IMR-90 (cell line): ENCODE measurements at regions not wholly inside any gene's neighbourhood (a gene's known extent, or its start where the extent isn't known, plus 50 kb on each side); places are given as distances from the start of the nearest gene placed in this dataset.

Source experiments
- ATAC-seq: fragments of 200-7000 bp; cut with Tn5 transposase; 2 replicates; pipeline ENCODE4 v1.9.1; 2020; ENCODE audit warnings: low read depth, mild to moderate bottlenecking, moderate library complexity
- BruUV-seq: library from RNA; stranded (reverse); fragments of 400-500 nt; replicated peaks from 2 replicates; lab custom pipeline; 2021; lab: Mats Ljungman, UMichigan
- CTCF ChIA-PET: fragments of 300-600 bp; formaldehyde crosslinking; extraction: SDS; loops from one replicate; lab custom pipeline; 2021; ENCODE audit warnings: antibody characterized with exemption; lab: Yijun Ruan, JAX
- POLR2A ChIA-PET: fragments of 300-600 bp; sonication (Branson Sonifier 250); formaldehyde crosslinking; loops from one replicate; lab custom pipeline; 2022; ENCODE audit warnings: antibody characterized with exemption; ENCODE audit not compliant: unreplicated experiment; lab: Charles Lee
- DNase-seq: peaks from one replicate; pipeline ENCODE4 v3.0.0; 2013
- H2AFZ ChIP-seq: replicated peaks from 2 replicates; pipeline ENCODE3; 2013; ENCODE audit warnings: low read length, mild to moderate bottlenecking; ENCODE audit not compliant: poor library complexity
- H2AK5ac ChIP-seq: 2 replicates; pipeline ENCODE4 v1.6.1; 2013; ENCODE audit warnings: low read depth, low read length, inconsistent platforms
- H2AK9ac ChIP-seq: replicated peaks from 2 replicates; pipeline ENCODE3; 2013; ENCODE audit warnings: mild to moderate bottlenecking, low read depth, low read length, moderate library complexity; ENCODE audit not compliant: poor library complexity
- H2BK120ac ChIP-seq: 2 replicates; pipeline ENCODE4 v1.6.1; 2013; ENCODE audit warnings: low read depth, low read length, inconsistent platforms
- H2BK15ac ChIP-seq: 3 replicates; pipeline ENCODE4 v1.6.1; 2013; ENCODE audit warnings: low read depth, low read length, inconsistent platforms
- H2BK20ac ChIP-seq: 2 replicates; pipeline ENCODE4 v1.6.1; 2013; ENCODE audit warnings: low read depth, mild to moderate bottlenecking, inconsistent platforms, low read length, moderate library complexity
- H2BK5ac ChIP-seq: 2 replicates; pipeline ENCODE4 v1.6.1; 2013; ENCODE audit warnings: mild to moderate bottlenecking, low read depth, low read length, inconsistent platforms; ENCODE audit not compliant: poor library complexity, severe bottlenecking
- H3K14ac ChIP-seq: replicated peaks from 2 replicates; pipeline ENCODE4 v1.6.1; 2013; ENCODE audit warnings: low read depth, low read length, inconsistent platforms
- H3K18ac ChIP-seq: 2 replicates; pipeline ENCODE4 v1.6.1; 2013; ENCODE audit warnings: low read depth, low read length, control low read depth
- H3K23ac ChIP-seq: 2 replicates; pipeline ENCODE4 v1.6.1; 2013; ENCODE audit warnings: low read depth, low read length, inconsistent platforms
- H3K27ac ChIP-seq: 2 replicates; pipeline ENCODE4 v1.5.1; 2013; ENCODE audit warnings: mild to moderate bottlenecking, control low read depth, low read length; ENCODE audit not compliant: insufficient read depth
- H3K27me3 ChIP-seq: 2 replicates; pipeline ENCODE4 v1.6.1; 2013; ENCODE audit warnings: low read length; ENCODE audit not compliant: control insufficient read depth, insufficient read depth
- H3K36me3 ChIP-seq: 2 replicates; pipeline ENCODE4 v1.6.1; 2013; ENCODE audit warnings: low read length, mixed read lengths; ENCODE audit not compliant: control insufficient read depth, insufficient read depth
- H3K4ac ChIP-seq: 2 replicates; pipeline ENCODE4 v1.6.1; 2013; ENCODE audit warnings: low read depth, low read length, inconsistent platforms
- H3K4me1 ChIP-seq: 2 replicates; pipeline ENCODE4 v1.6.1; 2013; ENCODE audit warnings: low read length, mixed read lengths; ENCODE audit not compliant: control insufficient read depth, insufficient read depth
- H3K4me2 ChIP-seq: 2 replicates; pipeline ENCODE4 v1.6.1; 2013; ENCODE audit warnings: low read depth, mild to moderate bottlenecking, control low read depth, low read length, moderate library complexity
- H3K4me3 ChIP-seq: 2 replicates; pipeline ENCODE4 v1.5.1; 2013; ENCODE audit warnings: low read depth, mild to moderate bottlenecking, control low read depth, low read length, moderate library complexity; ENCODE audit not compliant: insufficient read depth
- H3K56ac ChIP-seq: 2 replicates; pipeline ENCODE4 v1.6.1; 2013; ENCODE audit warnings: low read length, inconsistent platforms; ENCODE audit not compliant: insufficient read depth; ENCODE audit errors: extremely low read depth
- H3K79me1 ChIP-seq, 2 experiments: 2 replicates each; pipeline ENCODE4 v1.6.1; 2013; ENCODE audit warnings: low read length in 2 of 2, inconsistent platforms in 1 of 2, low read depth in 1 of 2
- H3K9ac ChIP-seq: 2 replicates; pipeline ENCODE4 v1.6.1; 2013; ENCODE audit warnings: low read depth, low read length, control low read depth
- H3K9me1 ChIP-seq: 2 replicates; pipeline ENCODE4 v1.6.1; 2013; ENCODE audit warnings: low read length, inconsistent platforms; ENCODE audit not compliant: insufficient read depth
- H3K9me3 ChIP-seq: 2 replicates; pipeline ENCODE4 v1.6.1; 2013; ENCODE audit warnings: low read length; ENCODE audit not compliant: control insufficient read depth, insufficient read depth
- H4K20me1 ChIP-seq: 2 replicates; pipeline ENCODE4 v1.6.1; 2013; ENCODE audit warnings: low read length, inconsistent platforms; ENCODE audit not compliant: insufficient read depth
- H4K5ac ChIP-seq: 2 replicates; pipeline ENCODE4 v1.6.1; 2013; ENCODE audit warnings: mild to moderate bottlenecking, low read depth, low read length, control low read depth
- H4K8ac ChIP-seq, 2 experiments: 2 replicates each; pipeline ENCODE4 v1.6.1; 2013; ENCODE audit warnings: low read depth in 2 of 2, low read length in 2 of 2, control low read depth in 1 of 2, inconsistent platforms in 1 of 2
- H4K91ac ChIP-seq: 2 replicates; pipeline ENCODE4 v1.6.1; 2013; ENCODE audit warnings: low read depth, low read length, inconsistent platforms; ENCODE audit not compliant: insufficient read depth
- BHLHE40 ChIP-seq: fragments of 150-350 bp; IDR thresholded peaks from 2 replicates; pipeline ENCODE4 v1.6.1; 2016; ENCODE audit warnings: mild to moderate bottlenecking, low read depth, low read length
- ELK1 ChIP-seq: fragments of 150-350 bp; IDR thresholded peaks from 2 replicates; pipeline ENCODE4 v1.6.1; 2016; ENCODE audit warnings: low read depth, mild to moderate bottlenecking, low read length, moderate library complexity, borderline replicate concordance
- MAZ ChIP-seq: IDR thresholded peaks from 2 replicates; pipeline ENCODE4 v1.6.1; 2012; ENCODE audit warnings: low read depth, mild to moderate bottlenecking, low read length, improper control_type of control experiment, moderate library complexity, borderline replicate concordance
- NFE2L2 ChIP-seq: fragments of 150-350 bp; IDR thresholded peaks from 2 replicates; pipeline ENCODE4 v1.6.1; 2016; ENCODE audit warnings: low read depth, mild to moderate bottlenecking, low read length
- RCOR1 ChIP-seq: IDR thresholded peaks from 2 replicates; pipeline ENCODE4 v1.6.1; 2012; ENCODE audit warnings: mild to moderate bottlenecking, low read length, improper control_type of control experiment; ENCODE audit not compliant: insufficient replicate concordance
- WGBS, 2 experiments: methylation state at CpG; one replicate each; pipeline versions ENCODE4 v1.1.5 to v1.1.7; 2013; ENCODE audit warnings: missing lambda C conversion rate in 2 of 2; ENCODE audit not compliant: insufficient read length in 1 of 2; ENCODE audit errors: extremely low coverage in 2 of 2; 5-methylcytosine and 5-hydroxymethylcytosine counted together
- dilution Hi-C: fragments of 300-500 bp; cut with HindIII; formaldehyde crosslinking; loops from one replicate; pipeline ENCODE4 v1.14.3; 2018; ENCODE audit warnings: low sequenced_read_pairs; ENCODE audit not compliant: unreplicated experiment
- in situ Hi-C: fragments of 300-500 bp; cut with MboI; formaldehyde crosslinking; loops from 3 replicates; pipeline ENCODE4 v1.14.3; 2019; ENCODE audit warnings: low sequenced_read_pairs, inconsistent platforms, mixed read lengths
- intact Hi-C: fragments of 100-400 bp; cut with micrococcal nuclease; formaldehyde crosslinking; loops from 2 replicates; pipeline ENCODE4 v1.10.0; 2022

- Histone ChIP-seq H3K36me3 (no peaks in the 10 kb centered on the region), H3K23ac (no peak overlapping the region), H4K20me1 (no peaks in the 10 kb centered on the region), H3K56ac (no peak overlapping the region), H3K14ac (no peak overlapping the region), H2BK20ac (no peak overlapping the region), H2BK15ac (no peak overlapping the region), H3K4me1 (no peaks in the 10 kb centered on the region), H3K79me1 (no peaks in the 10 kb centered on the region), H3K4me3 (no peak overlapping the region), H2BK5ac (no peak overlapping the region), H2AK9ac (no peak overlapping the region), H3K27ac (no peak overlapping the region), H2BK120ac (no peak overlapping the region), H3K27me3 (peaks cover 10% of the 10 kb centered on the region), H4K91ac (no peak overlapping the region), H2AFZ (no peak overlapping the region), H3K4ac (no peak overlapping the region), H3K9me3 (no peaks in the 10 kb centered on the region), H4K8ac (no peak overlapping the region), H3K4me2 (no peak overlapping the region), H2AK5ac (no peak overlapping the region), H3K18ac (no peak overlapping the region), H3K9ac (no peak overlapping the region), H3K9me1 (peaks cover 3% of the 10 kb centered on the region; the same call in 1 of the 2 replicates), H4K5ac (no peak overlapping the region)
- no peak for TF ChIP-seq NFE2L2
- no peak for TF ChIP-seq ELK1
- TF ChIP-seq RCOR1, result no peak
- TF ChIP-seq MAZ, result no peak
- TF ChIP-seq BHLHE40, result no peak
- intact Hi-C loops (no loop called here), dilution Hi-C loops (no loop called here), in situ Hi-C loops (no loop called here)
- no peak for ATAC-seq
- DNase-seq, result no peak
- WGBS, 2 experiments, result no CpG with 5 or more reads among the region's 4 CpGs
- ChIA-PET CTCF (no interaction called here), POLR2A (no interaction called here)
- no TSS peak for BruUV-seq
Observed at GRCh38 chr12:105467710-105468366, 137.3 kb downstream of the C12orf75 start.
